GM18867 (cell line): ENCODE measurements at regions not wholly inside any gene's neighbourhood (a gene's known extent, or its start where the extent isn't known, plus 50 kb on each side); places are given as distances from the start of the nearest gene placed in this dataset.
"Not testable (repeated sequence)": the region's sequence is repeated elsewhere in the genome, so short reads cannot be mapped to it uniquely, and the experiment has no call there.

Source experiments
- ATAC-seq: cut with Tn5 transposase; IDR thresholded peaks from one replicate; pipeline ENCODE4 v1.9.1; 2021; ENCODE audit warnings: mild to moderate bottlenecking, moderate library complexity; ENCODE audit not compliant: unreplicated experiment

DNA sequence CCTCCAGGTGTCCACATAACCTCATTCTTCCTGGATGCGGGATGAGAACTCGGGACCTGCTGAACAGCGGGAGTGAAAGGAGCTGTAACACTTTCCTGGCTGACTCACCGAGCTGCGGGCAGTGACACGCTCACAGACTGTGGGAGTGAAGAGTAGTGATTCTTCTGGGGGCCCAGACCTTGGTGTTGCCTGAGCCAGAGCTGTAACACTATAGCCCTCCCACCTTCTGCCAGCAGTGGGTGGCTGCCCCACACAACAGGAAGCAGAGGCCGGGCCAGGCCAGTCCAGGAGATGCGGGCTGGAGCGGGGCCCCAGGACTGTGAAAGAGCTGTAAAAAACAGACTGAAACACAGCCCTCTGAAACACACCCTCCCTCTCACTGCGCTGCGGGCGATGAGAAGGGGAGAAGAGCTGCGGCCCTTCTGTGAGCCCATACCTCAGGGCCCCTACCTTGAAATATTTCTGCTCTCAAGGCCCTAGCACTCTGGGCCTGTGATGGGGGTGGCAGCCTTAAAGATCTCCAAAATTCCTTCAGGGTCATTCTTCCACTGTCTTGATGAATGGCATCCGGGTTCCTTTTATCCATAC, 464.0 kb upstream of the CCDC54 start:
- no peak for ATAC-seq

DNA sequence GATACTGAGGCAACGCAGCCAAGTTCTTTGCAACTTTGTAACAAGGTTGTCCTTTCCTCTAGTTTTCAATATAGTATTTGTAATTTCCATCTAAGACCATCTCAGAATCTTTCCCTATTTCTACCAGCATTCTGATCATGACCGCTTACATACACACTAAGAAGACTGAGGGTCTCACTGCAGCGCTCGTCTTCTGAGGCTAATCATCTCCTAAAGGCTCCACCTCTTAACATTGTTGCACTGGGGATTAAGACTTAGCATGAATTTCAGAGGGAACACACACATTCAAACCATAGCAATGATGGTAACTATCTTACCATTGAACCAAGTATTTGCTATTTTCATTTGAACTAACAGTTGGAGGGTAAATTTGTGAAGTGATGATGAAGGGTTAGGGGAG, 463.3 kb upstream of the CCDC54 start:
- ATAC-seq: no peak

- ATAC-seq: no peak
Observed at GRCh38 chr3:106920609-106921008, 456.6 kb upstream of the CCDC54 start.

GRCh38 chr3:106929081-106929480, 448.2 kb upstream of the CCDC54 start:
- no peak for ATAC-seq

DNA sequence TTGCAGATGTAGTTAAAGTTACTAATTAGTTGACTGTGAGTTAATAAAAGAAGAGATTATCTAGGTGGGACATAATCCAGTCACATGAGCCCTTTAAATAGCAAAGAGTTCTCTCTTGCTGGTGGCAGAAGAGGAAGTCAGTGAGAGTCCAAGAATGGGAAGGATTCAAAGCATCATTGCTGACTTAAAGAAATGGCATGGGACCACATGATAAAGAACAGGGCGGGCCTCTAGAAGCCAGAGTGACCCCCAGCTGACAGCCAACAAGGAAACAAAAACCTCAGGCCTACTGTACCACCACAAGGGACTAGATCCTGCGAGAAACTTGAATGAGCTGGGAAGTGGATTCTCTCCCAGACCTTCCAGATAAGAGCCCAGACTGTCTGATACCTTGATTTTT, 447.2 kb upstream of the CCDC54 start:
- ATAC-seq: no peak

- no peak for ATAC-seq
Observed at GRCh38 chr3:106931904-106932303, 445.3 kb upstream of the CCDC54 start.

DNA sequence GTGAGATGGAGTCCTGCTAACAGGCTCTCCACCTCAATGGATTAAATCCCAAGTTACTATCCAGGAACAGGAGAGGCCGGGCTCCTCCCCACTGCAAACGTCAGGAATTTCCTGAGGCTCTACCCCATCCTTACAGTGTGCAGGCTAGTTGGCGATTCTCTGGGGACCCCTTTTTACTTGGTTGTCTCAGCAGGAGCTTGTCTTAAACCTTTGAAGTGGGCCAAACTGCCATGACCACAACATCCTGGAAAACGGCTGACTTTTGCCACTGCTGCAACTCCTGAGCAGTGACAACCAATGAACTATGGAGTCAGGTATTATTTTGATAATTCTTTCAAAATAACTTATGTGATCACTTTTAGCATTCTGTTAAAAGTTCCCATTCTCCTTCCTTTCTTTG, 440.9 kb upstream of the CCDC54 start:
- ATAC-seq: no peak

DNA sequence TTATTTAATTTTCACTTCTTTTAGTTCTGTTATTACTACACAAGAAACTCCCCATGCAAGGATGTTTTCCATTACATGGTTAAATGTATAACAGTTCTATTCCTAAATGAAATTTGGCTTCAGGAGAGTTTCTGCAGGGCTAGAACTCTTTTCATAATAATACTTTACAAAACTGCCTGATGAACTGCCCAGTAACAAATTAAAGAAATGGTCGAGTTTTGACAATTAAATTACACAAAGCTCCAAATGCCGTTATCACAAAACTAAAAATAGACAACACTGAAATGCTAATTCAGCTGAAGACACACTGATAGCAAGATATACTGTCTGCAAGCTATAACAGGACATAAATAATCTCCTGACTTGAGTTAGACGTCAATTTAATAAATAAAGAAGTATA, 435.2 kb upstream of the CCDC54 start:
- no peak for ATAC-seq

DNA sequence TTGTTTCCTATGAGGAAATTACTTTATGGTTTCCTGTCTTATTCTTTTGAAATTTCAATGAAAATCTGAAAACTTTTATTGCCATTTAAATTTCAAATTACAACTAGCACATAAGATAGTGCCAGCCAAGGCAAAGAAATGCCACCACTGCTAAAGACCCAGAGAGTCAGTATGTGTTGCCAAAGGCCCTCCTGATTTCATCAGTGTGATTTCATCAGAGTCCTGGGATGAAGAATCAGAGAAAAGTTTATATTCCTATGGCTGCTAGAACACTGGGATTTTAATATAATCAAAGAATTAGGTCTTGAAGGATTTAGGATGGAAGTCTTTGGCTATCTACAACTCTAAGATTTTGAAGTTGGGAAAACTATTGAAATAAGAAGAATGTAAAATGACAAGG, 434.2 kb upstream of the CCDC54 start:
- ATAC-seq: no peak

DNA sequence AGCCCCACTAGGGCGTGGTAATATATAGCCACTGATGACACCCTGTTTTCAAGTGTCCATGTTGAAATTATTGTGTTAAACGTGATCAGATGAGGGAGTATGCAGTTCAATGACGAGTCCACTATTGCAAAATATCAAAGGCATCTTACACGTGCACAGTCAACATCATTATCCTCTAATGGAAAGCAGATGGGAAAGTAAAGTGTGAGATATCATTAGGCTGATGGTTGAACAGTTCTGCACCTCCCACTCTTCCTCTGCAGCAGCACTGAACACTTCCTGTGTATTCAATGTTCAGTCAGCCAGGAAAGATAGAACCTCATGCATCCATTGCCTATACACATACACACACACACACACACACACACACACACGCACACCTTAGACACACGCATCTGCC, 431.8 kb upstream of the CCDC54 start:
- no peak for ATAC-seq

- ATAC-seq: no peak
Observed at GRCh38 chr3:106946866-106947265, 430.4 kb upstream of the CCDC54 start.

GRCh38 chr3:106957029-106957428, 420.2 kb upstream of the CCDC54 start:
- ATAC-seq: no peak

DNA sequence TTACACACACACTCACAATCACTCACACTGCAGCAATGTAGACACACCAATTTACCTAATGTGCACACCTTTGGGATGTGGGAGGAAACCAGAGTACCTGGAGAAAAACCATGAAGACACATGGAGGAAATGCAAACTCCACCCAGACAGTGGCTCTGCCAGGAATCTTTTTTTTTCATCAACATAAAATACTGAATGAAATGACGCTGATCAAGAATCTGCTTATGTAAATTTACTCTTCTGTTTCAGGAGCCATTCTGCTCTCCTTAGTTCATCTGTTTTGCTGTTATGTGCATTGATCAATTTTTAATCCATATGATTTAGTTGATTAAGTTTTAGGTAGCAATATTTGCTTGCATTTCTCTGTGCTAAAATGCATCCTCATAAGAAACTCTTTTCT, 414.2 kb upstream of the CCDC54 start:
- ATAC-seq: no peak

DNA sequence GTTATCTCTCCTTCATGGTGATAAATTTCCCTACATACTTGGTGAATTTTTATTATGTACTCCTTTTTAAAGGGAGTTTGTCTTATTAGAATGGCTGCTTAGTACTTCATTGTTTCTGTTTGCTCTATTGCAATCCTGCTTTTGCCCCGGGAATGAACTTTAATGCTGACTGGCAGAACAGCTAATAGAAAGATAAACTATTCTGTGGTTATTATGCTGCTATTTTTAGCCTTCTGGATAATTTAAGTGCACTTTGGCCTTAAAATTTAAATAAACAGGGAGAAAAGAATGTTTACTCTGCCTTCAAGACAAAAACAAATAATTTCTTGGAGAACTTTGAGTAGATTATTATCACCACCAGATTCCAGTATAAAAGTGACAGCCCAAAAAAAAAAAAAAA, 413.8 kb upstream of the CCDC54 start:
- no peak for ATAC-seq

DNA sequence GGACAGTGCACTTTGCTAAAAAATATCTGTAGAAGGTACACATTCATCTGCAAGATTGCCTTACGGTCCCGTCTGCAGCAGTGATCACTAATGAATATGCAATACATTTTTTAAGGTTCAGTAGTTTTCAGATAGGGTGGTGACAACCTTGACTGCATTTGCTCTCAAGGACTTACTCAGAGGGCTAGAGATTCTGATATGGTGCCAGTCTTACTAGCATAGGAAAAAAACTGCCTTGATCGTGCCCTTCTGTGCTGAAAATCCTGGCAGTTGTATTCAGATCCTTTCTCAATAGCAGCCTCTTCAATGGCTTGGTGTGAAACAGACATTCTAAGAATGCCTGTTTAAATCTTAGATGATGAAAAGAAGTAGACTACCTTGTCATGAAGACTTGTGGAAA, 411.9 kb upstream of the CCDC54 start:
- no peak for ATAC-seq

DNA sequence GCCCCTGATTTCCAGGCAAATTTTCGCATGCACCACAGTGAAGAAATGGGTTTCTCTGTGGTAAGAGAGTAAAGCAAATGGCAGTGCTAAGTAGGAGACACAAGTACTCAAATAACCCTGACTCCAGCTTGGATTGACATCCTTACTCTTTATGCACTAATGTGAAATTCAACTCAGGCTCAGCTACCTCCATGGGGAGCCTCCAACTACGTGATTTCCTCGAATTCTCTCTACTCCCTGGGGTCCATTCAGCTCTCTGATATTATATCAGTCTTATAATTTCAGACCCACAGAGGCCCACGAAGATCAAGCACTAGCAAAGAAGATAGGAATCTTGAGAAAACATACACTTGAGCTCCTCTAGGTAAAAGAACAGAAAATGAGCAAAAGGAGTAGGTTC, 407.6 kb upstream of the CCDC54 start:
- ATAC-seq: no peak

DNA sequence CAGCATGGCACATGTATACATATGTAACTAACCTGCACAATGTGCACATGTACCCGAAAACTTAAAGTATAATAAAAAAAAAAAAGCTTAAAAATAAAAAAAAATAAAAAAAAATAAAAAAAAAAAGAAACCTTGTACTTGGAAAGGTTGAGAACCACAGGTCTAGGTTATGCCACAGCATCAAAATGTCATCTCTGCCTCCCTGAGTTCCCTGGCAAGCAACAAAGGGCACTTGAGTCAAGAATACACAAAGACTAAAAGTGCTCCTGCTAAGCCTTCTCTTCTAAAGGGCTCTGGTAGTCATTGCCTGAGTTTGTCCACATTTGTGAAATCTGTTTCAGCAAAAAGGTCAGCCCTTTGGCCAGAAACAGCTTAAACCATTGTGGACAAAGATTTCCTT, 395.8 kb upstream of the CCDC54 start:
- no peak for ATAC-seq

DNA sequence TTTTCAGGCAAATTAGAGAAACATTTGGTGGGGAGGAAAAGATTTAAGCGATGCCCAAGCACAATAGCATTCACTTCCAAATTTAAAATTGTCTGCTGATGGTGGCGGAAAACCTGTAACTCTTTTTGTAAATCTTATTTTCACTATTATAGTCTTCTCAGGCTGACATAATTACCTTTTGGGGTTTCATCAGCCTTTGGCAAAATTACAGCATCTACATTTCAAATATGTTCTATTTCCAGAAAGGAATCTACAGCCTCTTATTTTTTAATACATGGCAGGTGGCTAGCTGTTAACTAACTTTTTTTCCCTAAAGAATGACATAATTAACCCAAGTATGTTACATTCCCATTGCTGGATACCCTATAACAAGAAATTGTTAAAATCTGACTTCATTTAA, 391.5 kb upstream of the CCDC54 start:
- ATAC-seq: no peak

DNA sequence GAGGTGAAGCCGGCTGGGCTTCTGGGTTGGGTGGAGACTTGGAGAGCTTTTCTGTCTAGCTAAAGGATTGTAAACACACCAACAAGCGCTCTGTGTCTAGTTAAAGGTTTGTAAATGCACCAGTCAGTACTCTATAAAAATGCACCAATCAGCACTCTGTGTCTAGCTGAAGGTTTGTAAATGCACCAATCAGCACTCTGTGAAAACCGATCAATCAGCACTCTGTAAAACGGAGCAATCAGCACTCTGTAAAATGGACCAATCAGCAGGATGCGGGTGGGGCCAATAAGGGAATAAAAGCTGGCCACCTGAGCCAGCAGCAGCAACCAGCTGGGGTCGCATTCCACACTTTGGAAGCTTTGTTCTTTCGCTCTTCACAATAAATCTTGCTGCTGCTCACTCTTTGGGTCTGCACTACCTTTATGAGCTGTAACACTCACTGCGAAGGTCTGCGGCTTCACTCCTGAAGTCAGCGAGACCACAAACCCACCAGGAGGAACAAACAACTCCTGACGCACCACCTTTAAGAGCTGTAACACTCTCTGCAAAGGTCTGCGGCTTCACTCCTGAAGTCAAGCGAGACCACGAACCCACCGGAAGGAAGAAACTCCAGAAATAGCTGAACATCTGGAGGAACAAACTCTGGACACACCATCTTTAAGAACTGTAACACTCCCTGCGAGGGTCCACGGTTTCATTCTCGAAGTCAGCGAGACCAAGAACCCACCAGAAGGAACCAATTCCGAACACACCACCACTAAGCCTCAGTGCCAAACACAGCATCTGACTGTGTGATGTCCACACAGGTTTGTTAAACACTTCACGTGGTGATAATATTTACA, 378.2 kb upstream of the CCDC54 start:
- ATAC-seq: not testable (repeated sequence)

GRCh38 chr3:107001635-107002034, 375.6 kb upstream of the CCDC54 start:
- ATAC-seq: no peak

DNA sequence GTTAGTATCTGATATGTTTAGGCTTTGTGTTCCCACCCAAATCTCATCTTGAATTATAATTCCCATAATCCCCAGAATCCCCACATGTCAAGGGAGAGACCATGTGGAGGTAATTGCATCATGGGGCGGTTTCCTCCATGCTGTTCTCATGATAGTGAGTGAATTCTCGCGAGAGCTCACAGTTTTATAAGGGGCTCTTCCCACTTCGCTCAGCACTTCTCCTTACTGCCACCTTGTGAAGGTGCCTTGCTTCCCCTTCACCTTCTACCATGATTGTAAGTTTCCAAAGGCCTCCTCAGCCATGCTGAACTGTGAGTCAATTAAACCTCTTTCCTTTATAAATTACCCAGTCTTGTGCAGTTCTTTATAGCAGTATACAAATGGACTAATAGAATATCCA, 371.9 kb upstream of the CCDC54 start:
- ATAC-seq: not testable (repeated sequence)

DNA sequence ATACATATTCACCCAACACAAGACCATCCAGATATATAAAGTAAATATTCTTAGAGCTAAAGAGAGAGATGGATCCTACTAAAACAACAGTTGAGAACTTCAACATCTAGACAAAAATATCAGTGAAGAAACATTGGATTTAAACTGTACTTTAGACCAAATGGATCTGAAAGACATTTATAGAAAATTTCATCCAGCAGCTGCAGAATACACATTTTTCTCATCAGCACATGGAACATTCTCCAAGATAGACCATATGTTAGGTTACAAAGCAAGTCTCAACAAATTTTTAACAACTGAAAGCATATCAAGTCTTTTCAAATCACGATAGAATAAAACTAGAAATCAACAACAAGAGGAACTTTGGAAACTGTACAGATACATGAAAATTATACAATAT, 369.0 kb upstream of the CCDC54 start:
- ATAC-seq: no peak

GRCh38 chr3:107013641-107014040, 363.6 kb upstream of the CCDC54 start:
- ATAC-seq: no peak
